HG03460 (cell line): ENCODE measurements at regions not wholly inside any gene's neighbourhood (a gene's known extent, or its start where the extent isn't known, plus 50 kb on each side); places are given as distances from the start of the nearest gene placed in this dataset.

Experiments
- ATAC-seq: cut with Tn5 transposase; IDR thresholded peaks from one replicate; pipeline ENCODE4 v1.9.1; 2021; ENCODE audit not compliant: unreplicated experiment

DNA sequence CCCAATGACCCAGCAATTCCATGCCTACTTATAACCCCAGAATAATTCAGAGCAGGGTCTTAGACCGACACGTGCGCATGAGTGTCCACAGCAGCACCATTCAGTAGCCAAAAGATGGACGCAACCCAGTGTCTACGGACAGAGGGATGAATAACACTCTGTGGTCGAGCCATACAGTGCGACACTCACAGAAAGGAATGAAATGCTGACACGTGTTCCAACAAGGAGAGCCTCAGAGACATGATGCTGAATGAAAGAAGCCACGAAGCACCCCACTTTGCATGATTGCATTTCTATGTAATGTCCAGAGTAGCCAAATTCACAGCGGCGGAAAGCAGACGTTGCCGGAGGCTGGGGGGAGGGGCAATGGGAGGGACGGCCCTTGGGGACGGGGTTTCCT is 134.4 kb downstream of the CTTN start:
- ATAC-seq, result no peak

DNA sequence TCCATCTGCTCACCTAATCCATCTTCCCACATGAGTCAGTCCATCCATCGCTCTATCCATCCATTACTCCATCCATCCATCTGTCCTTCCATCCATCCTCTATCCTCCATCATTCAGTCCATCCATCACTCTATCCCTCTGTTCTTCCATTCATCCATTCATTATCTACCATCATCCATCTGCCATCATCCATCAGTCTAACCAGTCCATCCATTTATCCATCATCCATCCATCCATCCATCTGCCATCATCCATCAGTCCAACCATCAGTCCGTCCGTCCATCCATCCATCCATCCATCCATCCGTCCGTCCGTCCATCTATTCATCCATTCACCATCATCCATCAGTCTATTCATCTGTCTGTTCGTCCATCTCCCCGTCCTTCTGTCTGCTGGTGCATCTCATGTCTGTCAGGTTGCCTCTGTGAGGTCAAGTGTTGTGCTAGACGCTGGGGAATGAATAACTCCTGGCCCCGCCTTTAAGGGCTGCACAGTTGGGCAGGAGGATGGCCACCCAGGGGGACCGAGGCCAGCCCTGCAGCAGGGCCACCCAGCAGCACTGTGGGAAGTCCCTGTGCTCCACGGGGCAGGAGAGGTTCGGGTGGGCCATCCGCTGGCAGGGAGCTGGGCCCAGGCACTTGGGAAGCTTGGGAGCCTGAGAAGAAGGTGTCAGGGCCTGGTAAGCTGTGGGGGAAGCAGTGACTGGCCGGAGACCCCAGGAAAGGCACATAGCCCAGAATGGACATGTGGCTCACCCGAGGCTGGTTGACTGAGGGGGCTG is 137.1 kb downstream of the CTTN start:
- no peak for ATAC-seq

DNA sequence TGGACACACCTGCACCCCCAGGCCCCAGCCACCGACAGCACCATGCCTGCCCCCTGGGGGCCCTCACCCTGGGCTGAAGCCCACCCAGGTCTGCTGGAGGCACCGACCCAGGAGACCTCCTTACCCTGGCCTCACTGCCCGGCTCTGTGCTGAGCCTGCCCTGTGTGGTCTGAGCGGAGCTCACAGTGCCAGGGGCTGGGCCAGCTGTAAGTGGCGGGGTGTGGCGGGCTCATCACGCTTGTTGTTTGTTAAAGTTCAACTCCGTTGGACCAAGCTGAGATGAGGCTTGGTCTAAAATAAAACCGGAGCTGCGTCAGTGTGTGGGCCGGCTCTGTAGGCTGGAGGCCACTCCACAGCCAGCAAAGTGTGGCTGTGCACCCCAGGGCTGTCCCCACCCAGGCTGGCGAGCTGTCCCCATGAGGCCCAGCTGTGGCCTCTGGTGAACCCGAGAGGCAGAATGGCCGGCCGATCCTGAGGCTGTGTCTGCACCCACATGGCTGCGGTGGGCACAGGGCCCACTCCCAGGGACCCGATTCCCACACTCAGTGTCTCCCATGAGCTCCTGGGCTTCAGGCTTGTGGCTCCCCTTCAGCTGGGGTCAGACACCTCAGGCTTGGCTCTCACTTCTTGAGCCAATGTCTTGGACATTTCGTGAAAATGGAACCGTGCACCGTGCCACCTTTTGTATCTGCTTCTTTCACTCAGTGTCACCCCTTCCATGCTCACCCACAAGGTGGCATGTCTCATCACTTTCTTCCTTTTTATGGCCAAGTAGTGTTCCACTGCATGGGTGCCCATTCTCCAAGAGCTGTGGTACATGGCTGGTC is 137.9 kb downstream of the CTTN start:
- no peak for ATAC-seq

DNA sequence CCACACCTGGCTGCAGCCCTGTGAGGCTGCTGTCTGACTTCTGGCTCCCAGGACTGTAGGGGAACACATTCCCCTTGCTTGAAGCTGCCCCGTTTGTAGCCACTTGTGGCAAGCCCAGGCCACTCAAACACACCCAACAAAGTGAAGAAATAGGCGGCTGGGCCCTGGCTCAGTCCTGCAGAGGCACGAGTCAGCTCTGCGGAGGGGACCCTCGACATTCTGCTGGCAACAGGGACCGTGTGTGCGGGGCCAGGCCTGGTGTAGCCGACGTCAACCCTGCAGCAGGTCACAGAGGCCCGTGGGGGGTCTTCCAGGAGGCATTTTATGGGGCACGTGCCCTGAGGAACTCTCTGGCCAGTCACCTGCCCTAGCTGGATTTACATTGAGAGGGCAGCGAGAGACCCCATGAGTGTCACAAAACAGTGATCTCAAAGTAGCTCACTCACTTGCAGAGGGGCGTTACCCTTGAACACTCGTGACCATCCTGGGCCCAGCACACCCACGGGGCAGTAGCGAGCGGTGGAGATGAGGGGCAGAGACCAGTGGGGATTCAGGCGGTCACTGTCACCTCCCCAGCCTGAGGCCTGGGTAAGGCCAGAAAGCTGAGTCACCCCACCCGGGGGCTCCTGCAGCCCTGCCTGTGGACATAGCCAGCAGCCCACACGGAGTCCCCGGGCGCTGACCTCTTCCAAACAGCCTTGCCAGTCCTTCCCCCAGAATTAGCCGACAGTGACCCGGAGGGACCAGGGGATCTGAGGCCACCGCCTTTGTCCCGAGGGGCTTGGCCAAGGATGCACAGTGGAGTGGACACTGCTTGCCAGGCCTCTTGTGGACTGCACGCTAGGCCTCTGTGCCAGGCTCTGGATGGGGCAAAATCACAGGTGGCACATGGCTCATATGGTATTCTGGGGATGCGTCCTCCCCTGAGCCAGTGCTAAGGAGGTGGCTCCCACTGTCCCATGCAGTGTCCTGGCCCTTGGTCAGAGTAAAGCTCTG is 139.5 kb downstream of the CTTN start:
- ATAC-seq, result no peak

DNA sequence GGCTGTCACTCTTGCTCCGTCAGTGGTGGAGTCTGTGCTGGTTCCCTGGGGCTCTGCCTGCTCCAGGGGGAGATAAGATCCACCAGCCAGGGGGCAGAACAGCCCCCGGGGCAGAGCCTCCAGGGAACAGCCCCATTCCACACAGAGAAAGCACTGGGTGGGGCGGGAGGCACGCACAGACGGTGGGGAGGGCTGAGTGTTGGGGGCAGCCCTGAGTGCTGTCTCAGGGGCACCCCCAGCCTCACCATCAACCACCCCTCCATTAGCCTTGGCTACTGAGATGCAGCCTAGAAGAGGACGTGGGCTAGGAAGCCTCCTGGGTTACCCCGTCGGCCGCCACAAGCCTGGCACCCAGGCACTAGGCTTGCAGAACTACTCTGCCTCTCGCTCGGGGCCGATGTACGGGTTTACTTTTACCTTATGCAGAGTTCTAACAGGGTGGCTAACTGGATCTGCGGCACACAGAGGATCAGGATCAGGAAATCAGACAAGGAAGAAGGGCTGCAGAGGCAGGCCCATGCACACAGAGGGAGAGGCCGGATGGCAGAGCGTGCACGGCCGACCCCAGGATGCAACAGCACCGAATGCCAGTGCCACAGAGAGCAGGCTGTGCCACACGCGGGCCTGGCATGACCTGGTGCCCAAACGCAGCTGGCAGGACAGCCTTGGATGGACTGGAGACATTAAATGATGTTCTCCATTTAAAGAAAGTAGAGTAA is 140.5 kb downstream of the CTTN start:
- no peak for ATAC-seq

DNA sequence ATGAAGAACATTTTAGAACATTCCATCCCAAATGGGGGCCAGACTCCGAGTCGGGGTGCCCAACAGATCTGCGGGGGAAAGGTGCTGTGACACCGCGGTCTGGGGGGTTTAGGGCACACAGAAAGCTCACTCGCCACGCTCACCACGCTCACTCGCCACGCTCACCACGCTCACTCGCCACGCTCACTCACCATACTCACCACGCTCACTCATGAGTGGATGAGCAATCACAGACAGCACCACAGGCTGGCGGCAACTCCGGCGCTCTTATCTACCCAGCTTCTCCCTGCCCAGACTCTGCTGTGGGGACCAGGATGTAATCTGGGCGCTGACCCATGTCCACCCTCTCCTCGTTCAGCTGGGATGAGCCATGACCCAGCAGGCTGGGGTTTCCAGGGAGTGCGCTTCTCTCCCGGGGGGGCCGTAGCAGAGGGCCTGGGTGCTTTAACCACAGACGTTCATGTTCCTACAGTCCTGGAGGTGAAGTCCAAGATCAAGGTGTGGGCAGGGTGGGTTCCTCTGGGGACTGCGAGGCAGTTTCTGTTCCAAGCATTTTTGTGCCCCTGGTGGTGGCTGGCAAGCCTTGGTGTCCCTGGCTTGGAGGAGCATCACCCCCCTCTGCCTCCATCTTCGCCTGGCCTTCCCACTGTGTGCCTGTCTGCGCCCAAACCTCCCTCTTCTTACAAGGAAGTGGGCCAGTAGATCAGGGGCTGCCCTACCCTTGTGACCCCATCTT is 141.2 kb downstream of the CTTN start:
- ATAC-seq, result no peak

DNA sequence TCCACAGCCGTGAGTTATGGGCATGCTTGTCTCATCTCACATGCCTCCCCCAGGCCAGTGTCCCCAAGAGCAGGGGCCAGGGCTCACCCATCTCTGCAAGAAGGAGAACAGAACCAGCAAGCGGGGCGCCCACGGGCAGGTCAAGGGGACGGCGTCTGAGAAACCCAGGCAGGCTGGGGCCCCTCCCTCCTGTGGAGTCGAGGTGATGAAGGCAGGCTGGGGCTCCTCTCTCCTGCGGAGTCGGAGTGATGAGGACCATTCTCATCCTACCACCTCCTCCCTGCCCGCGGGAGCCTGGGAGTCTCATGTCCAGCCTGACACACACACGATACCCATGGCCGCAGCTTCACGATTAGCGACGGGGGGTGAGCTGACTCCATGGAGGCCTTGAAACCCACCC is 141.9 kb downstream of the CTTN start:
- ATAC-seq, result no peak

DNA sequence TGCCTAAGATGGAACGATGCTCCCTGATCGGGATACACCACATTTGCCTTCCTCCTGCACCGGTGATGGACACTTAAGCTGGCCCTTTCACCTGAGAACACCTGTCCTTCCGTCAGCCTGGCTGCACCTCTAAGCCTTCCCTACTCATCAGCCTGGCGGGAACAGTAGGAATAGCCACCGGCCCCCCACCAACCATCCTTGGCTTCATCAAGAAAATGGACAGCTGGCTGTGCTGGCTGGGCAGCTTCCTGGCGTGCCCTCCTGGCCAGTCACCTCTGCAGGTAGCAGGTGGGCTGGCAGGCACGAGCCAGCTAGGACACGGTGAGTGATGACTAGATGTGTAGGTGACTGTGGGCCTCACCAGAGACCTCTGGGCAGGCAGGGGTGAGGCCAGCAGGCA is 142.8 kb downstream of the CTTN start:
- no peak for ATAC-seq

DNA sequence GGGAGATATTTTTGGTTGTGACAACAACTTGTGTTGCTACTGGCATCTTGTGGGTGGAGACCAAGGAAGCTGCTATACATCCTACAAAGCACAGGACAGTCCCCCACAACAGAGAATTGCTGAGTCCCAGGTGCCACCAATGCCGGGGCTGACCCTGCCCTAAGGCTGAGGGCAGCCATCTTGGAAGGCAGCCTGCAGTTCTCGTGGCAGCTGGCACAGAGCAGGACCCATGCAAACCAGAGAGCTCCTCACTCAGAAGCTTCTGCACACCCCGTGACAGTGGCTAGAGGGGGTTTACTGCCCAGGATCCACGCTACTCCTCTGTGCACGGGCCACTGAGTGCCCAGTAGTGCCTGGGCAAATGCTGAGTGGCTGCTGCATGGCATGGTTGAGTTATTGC is 143.4 kb downstream of the CTTN start:
- no peak for ATAC-seq

DNA sequence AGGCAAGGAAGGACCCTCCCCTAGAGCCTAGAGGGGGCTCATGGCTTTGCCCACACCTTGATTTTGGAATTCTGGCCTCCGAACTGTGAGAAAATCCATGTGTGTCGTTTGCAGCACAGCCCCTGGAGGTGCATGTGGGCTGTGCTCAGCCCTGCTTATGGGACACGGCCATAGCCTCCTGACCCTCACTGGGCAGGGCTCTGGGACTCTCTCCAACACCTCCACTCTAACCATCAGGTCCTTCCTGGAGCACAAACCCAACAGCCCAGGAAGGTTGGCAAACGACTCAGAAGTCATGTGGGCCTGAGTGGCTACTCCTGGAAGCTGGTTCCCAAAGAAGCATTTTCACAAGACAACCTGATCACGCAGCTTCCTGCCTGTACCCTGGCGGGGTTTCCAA is 144.1 kb downstream of the CTTN start:
- no peak for ATAC-seq

DNA sequence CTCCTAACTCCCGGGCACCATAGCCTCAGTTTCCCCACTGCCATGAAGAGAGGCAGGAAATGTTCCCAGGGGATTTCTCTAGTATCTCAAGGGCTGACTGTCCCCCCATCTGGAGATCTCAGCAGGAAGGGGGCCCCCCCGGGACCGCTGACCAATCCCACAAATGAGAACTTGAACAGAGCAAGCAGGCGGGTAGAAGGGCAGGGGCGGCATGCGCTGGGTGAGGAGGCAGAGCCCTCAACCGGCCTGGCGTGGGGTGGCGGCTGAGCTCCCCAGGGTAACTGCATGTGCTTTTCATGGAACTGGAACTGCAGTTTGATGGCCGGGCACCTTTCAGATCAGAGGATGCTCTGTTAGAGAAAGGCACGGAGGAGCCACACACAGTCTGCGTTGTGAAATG is 144.5 kb downstream of the CTTN start:
- no peak for ATAC-seq

DNA sequence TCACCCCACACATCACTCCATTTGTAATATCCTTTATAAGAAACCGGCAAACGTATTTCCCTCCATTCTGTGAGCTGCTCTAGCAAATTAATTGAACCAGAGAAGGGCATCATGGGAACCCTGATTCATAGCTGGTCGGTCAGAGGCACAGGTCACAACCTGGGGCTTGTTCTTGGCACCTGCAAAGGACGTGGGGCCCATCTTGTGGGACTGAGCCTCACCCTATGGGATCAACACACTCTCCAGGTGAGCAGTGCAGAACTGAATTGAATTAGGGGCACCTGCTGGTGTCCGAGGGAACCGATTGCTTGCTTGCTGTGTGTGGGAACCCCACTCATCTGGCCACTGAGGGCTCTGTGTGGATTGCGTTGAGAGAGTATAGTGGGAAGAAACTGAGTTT is 145.3 kb downstream of the CTTN start:
- ATAC-seq, result no peak

DNA sequence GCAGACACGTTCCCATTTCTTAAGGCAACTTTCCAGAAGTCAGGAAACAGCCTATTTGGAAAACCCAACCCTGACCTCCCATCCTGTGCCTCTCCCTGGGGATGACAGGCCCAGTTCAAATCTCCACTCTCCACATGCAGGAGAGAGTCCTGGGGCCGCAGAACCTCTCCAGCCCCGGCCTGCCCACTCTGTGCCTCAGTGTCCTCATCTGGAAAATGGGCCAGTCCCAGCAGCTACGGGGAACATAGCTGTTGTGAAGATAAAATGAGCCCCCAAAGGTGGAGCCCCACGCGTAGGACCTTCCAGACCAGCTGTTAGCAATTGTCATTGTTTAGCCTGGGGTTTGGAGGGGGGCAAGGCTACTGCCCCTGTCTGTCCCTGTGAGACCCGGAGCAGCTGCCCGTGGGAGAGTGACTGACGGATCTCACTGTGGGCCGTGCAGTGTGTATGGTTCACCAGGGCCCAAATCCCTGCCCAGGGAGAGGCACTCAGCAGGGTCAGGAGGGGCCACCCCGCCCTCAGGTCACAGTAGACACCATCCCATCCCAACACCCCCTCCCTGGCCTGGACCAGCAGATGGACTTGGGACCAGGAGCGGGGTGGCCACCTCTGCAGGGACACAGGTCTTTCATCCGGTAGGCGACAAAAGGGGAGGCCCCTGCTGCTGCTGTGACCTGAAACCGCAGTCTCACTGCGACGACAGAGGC is 145.9 kb downstream of the CTTN start:
- no peak for ATAC-seq

DNA sequence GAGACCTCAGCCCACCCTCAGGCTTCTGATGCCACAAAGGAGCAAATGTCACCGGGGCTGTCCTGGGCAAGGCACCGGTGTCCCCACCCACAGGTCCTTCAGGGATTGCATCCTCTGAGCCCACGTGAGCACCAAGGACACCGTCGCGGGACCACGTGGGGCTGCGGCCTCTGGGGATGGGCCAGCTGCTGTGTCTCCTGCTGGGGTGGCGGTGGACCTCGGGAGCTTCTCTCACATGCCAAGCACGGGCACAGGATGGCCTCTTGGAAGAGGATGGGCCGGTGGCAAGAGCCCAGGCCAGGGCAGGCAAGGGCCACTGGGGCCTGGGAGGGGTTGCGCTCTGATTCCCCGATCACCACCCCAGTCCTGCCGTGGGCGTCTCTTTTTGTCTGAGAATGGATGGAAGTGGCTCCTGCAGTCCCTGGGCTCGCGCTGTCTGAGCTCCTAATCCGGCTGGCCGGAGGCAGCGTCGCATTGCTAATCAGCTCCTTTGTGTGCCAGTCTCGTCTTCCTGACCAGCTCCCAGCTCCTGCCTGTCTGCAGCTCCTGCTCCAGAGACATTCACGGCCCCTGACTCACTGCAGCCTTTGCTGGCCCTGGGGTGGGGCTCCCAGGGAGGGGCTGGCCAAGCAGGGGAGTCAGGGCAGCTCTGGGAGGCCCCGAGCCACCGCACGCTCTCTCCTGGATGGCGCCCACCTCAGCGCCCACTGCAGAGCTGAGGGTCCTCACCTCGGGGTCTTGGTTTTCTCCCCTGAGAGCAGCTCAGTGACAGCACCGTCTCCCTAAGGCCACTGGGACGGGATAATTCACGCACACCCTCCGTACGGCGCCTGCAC is 146.7 kb downstream of the CTTN start:
- no peak for ATAC-seq

DNA sequence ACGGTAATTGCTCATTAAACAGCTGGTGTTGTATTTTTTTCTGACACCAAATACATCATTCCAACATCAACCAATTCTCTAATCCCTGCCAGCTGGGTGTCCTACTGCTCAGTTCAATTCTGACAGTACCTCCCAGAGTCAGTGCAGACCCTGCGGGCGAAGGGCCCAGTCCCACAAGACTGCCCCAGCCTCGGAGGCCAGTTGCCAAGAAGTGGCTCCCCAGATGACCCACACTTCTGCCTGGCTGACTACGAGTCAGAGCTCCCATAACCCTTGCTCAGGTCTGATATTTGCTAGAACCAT is 147.2 kb downstream of the CTTN start:
- ATAC-seq, result no peak

DNA sequence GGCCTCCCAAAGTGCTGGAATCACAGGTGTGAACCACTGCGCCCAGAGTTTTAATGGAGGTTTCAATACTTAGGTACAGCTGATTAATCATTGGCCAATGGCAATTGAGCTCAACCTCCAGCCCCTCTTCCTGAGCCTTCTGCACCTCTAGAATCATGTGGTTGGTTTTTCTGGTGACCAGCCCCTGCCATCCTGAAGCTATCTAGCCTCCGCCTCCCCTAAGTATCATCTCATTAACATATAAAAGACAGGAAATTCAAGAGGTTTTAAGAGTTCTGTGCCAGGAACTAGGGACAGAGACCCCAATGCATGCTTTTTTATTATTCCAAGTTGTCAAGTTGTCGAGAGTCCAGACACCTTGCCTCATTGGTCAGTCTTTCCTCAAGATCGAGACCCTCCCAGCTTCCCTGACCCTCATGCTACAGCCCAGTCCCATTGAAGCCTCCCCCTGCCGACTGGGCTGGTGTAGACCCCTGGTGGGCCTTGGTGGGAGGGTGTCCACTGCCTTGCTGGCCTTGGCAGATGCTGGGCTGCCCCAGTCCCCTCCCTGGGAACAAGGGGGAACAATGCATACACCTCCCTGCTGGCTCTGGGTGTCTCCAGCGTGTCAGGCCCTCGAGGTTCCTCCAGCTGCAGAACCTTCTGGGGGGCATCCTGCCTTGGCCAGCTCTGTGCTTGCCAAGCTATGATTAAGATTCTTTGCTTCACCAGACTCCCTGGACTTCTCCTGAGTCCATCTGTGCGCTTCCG is 148.0 kb downstream of the CTTN start:
- no peak for ATAC-seq

DNA sequence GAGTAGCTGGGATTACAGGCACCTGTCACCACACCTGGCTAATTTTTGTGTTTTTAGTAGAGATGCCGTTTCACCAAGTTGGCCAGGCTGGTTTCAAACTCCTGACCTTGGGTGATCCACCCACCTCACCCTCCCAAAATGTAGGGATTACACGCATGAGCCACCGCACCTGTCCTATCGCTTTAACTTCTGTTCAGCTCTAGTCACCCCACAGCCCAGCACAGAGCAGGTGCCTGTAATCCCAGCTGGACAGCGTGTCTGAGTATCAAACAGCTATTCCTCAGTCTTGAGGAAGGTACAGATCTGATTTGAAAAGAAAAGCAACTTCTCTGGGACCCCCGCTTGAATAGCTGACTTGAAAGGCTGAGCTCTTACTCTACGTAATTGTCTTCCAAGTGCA is 149.1 kb downstream of the CTTN start:
- no peak for ATAC-seq
